Mesendoderm (in vitro differentiated cells): ENCODE measurements at regions not wholly inside any gene's neighbourhood (a gene's known extent, or its start where the extent isn't known, plus 50 kb on each side); places are given as distances from the start of the nearest gene placed in this dataset.

Source experiments
- DNase-seq: peaks from one replicate; pipeline ENCODE4 v3.0.0; 2013
- H2AK5ac ChIP-seq: 2 replicates; pipeline ENCODE4 v1.6.1; 2013; ENCODE audit warnings: low read length, inconsistent platforms
- H2BK120ac ChIP-seq: 2 replicates; pipeline ENCODE4 v1.6.1; 2013; ENCODE audit warnings: low read depth, mild to moderate bottlenecking, low read length, moderate library complexity, mixed read lengths
- H2BK15ac ChIP-seq: replicated peaks from 2 replicates; pipeline ENCODE4 v1.6.1; 2013; ENCODE audit warnings: low read depth, mild to moderate bottlenecking, moderate library complexity
- H2BK5ac ChIP-seq: 2 replicates; pipeline ENCODE4 v1.6.1; 2013; ENCODE audit warnings: low read length, inconsistent platforms
- H3K18ac ChIP-seq: 2 replicates; pipeline ENCODE4 v1.6.1; 2013; ENCODE audit warnings: mild to moderate bottlenecking, low read length, mixed read lengths
- H3K23ac ChIP-seq: one replicate; pipeline ENCODE4 v1.6.1; 2013; ENCODE audit warnings: low read length
- H3K27ac ChIP-seq: 2 replicates; pipeline ENCODE4 v1.5.1; 2013; ENCODE audit warnings: low read depth, mild to moderate bottlenecking, inconsistent platforms, low read length, moderate library complexity
- H3K27me3 ChIP-seq: 2 replicates; pipeline ENCODE4 v1.6.1; 2013; ENCODE audit warnings: low read length, control low read depth, mild to moderate bottlenecking, inconsistent platforms; ENCODE audit not compliant: insufficient read depth, poor library complexity
- H3K36me3 ChIP-seq: 2 replicates; pipeline ENCODE4 v1.6.1; 2013; ENCODE audit warnings: low read length, inconsistent platforms; ENCODE audit not compliant: control insufficient read depth, insufficient read depth
- H3K4ac ChIP-seq: one replicate; pipeline ENCODE4 v1.6.1; 2013; ENCODE audit warnings: low read depth, mild to moderate bottlenecking, low read length, moderate library complexity
- H3K4me1 ChIP-seq: 2 replicates; pipeline ENCODE4 v1.6.1; 2013; ENCODE audit warnings: low read depth, low read length, inconsistent platforms; ENCODE audit not compliant: control insufficient read depth
- H3K4me2 ChIP-seq: 2 replicates; pipeline ENCODE4 v1.6.1; 2013; ENCODE audit warnings: low read length
- H3K4me3 ChIP-seq: 2 replicates; pipeline ENCODE4 v1.5.1; 2013; ENCODE audit warnings: mild to moderate bottlenecking, low read length
- H3K56ac ChIP-seq: one replicate; pipeline ENCODE4 v1.6.1; 2013; ENCODE audit warnings: low read length
- H3K79me1 ChIP-seq: 2 replicates; pipeline ENCODE4 v1.6.1; 2013; ENCODE audit warnings: low read length, inconsistent platforms
- H3K79me2 ChIP-seq: 2 replicates; pipeline ENCODE4 v1.6.1; 2013; ENCODE audit warnings: mild to moderate bottlenecking, low read length; ENCODE audit not compliant: control insufficient read depth, insufficient read depth
- H3K9ac ChIP-seq: 2 replicates; pipeline ENCODE4 v1.6.1; 2013; ENCODE audit warnings: low read length, inconsistent platforms
- H4K5ac ChIP-seq: one replicate; pipeline ENCODE4 v1.6.1; 2013; ENCODE audit warnings: low read length
- H4K8ac ChIP-seq: one replicate; pipeline ENCODE4 v1.6.1; 2013; ENCODE audit warnings: low read depth, mild to moderate bottlenecking, control low read depth, low read length, moderate library complexity
- WGBS: extraction: QIAGEN DNeasy Blood & Tissue Kit; methylation state at CpG from one replicate; pipeline ENCODE4 v1.1.7; 2013; ENCODE audit warnings: low lambda C conversion rate, missing lambda C conversion rate; ENCODE audit not compliant: insufficient coverage; ENCODE audit errors: extremely low coverage; 5-methylcytosine and 5-hydroxymethylcytosine counted together

DNA sequence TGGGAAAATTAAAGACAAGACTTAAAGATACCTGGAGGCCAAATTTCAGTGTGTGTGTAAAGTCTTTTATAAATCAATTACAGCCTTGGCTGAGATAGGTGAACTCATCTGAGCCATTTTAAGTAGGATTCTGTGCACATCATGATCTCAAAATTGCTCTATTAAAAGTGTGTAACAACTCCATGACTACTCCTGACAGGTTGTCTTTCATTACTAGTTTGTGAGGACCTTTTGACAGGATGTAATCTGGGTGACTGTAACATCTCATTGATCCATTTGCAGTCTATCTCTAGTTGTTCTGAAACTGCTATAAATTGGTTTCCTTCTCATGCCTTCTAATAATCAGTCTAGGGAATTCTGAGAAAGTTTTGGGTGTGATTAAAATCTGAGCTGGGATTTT lies 753.3 kb downstream of the SLITRK5 start:
- Histone ChIP-seq H3K18ac (no peak overlapping the region), H3K4me1 (no peaks in the 10 kb centered on the region), H3K23ac (no peak overlapping the region), H2BK120ac (no peak overlapping the region), H3K27ac (no peak overlapping the region), H3K27me3 (no peaks in the 10 kb centered on the region), H3K79me1 (no peaks in the 10 kb centered on the region), H3K36me3 (no peaks in the 10 kb centered on the region), H3K4me3 (no peak overlapping the region), H2AK5ac (no peak overlapping the region), H4K5ac (no peak overlapping the region), H2BK5ac (no peak overlapping the region), H2BK15ac (no peak overlapping the region), H3K56ac (no peak overlapping the region), H4K8ac (no peak overlapping the region), H3K4ac (no peak overlapping the region), H3K79me2 (no peaks in the 10 kb centered on the region), H3K9ac (no peak overlapping the region), H3K4me2 (no peak overlapping the region)
- no peak for DNase-seq

DNA sequence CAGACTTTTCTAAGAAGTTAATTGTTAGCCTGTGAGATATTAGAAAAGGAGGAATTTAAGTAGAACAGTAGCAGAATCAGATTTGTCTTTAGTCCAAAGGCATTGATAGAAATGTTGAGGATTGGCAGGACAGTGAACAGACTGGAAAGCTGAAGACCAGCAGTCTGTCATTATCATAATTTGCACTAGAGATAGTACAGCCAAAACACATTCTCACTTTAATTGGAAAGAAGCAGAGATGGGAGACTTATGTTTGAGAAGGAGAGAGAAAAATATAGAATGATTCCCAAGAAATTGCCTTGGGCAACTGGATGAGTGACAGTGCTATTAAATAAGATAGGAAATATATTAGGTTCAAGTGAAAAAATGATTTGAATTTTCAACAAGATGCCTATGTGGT lies 755.5 kb downstream of the SLITRK5 start:
- no peak overlapping the region for H3K27ac ChIP-seq
- DNase-seq = no peak
- H3K4me3 ChIP-seq = no peak overlapping the region
- H4K8ac ChIP-seq = no peak overlapping the region
- H3K23ac ChIP-seq = no peak overlapping the region
- H3K36me3 ChIP-seq = no peaks in the 10 kb centered on the region
- no peak overlapping the region for H3K56ac ChIP-seq
- H3K79me2 ChIP-seq = no peaks in the 10 kb centered on the region
- no peak overlapping the region for H3K4ac ChIP-seq
- no peak overlapping the region for H3K9ac ChIP-seq
- H4K5ac ChIP-seq = no peak overlapping the region
- H2AK5ac ChIP-seq = no peak overlapping the region
- no peaks in the 10 kb centered on the region for H3K4me1 ChIP-seq
- H3K18ac ChIP-seq = no peak overlapping the region
- H3K79me1 ChIP-seq = no peaks in the 10 kb centered on the region
- H2BK15ac ChIP-seq = no peak overlapping the region
- no peak overlapping the region for H2BK5ac ChIP-seq
- no peak overlapping the region for H3K4me2 ChIP-seq
- no peak overlapping the region for H2BK120ac ChIP-seq
- H3K27me3 ChIP-seq = no peaks in the 10 kb centered on the region

DNA sequence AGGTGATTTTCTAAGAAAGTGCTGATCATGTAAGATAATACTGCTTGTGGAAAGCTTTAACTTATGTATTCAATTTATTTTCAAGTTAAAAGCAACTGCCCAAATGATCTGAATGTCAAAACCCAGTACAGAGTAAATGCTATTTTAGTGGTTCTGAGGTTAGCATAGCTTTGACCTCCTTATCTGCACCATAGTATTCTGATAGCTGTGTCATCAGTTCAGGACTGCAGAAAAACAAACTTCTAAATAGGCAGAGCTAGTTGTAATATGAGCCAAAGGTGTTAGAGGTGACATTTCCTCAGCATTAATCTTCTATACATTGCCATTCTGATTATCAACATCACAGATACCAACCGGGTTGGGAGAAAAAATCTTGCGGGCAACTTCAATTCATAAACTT lies 758.7 kb downstream of the SLITRK5 start:
- Histone ChIP-seq H2BK120ac (no peak overlapping the region), H3K4me1 (no peaks in the 10 kb centered on the region), H3K9ac (no peak overlapping the region), H2BK5ac (no peak overlapping the region), H3K18ac (no peak overlapping the region), H2BK15ac (no peak overlapping the region), H3K79me1 (no peaks in the 10 kb centered on the region), H2AK5ac (no peak overlapping the region), H4K8ac (no peak overlapping the region), H4K5ac (no peak overlapping the region), H3K4me2 (no peak overlapping the region), H3K27ac (no peak overlapping the region), H3K56ac (no peak overlapping the region), H3K79me2 (no peaks in the 10 kb centered on the region), H3K4ac (no peak overlapping the region), H3K27me3 (no peaks in the 10 kb centered on the region), H3K36me3 (no peaks in the 10 kb centered on the region), H3K4me3 (no peak overlapping the region), H3K23ac (no peak overlapping the region)
- DNase-seq = no peak
- WGBS = no CpG with 5 or more reads among the region's 2 CpGs

DNA sequence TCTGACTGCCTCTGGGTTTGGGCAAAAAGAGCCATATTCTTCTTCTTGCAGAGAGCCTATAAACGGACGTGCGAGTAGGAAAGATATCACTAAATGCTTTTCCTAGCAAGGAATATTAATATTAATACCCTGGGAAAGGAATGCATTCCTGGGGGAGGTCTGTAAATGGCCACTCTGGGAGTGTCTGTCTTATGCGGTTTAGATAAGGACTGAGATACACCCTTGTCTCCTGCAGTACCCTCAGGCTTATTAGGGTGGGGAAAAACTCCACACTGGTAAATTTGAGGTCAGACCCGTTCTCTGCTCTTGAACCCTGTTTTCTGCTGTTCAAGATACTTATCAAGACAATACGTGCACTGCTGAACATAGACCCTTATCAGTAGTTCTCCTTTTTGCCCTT lies 763.8 kb downstream of the SLITRK5 start:
- WGBS = no CpG with 5 or more reads among the region's 6 CpGs
- no peak overlapping the region for H4K5ac ChIP-seq

DNA sequence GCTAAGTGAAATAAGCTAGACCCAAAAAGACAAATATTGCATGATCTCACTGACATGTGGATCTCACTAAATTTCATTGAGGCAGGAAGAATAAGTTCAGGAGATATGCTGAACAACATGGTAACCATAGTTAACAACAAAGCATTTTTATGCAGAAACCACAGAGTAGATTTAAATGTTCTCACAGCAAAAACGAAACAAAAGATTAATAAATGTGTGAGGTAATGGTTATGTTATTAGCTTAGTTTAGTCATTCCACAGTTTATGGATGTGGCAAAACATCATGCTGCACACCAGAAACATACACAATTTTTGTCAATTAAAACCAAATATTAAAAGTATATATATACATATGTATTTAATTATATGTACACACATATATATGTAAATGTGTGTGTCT lies 765.8 kb downstream of the SLITRK5 start:
- H4K8ac ChIP-seq = no peak overlapping the region
- H3K4ac ChIP-seq = no peak overlapping the region
- H3K27me3 ChIP-seq = no peaks in the 10 kb centered on the region
- H4K5ac ChIP-seq = no peak overlapping the region
- no peak for DNase-seq
- H3K56ac ChIP-seq = no peak overlapping the region
- WGBS = no CpG with 5 or more reads among the region's 1 CpG
- H2BK5ac ChIP-seq = no peak overlapping the region
- no peak overlapping the region for H2AK5ac ChIP-seq
- no peak overlapping the region for H3K4me2 ChIP-seq
- no peak overlapping the region for H3K23ac ChIP-seq
- H3K79me2 ChIP-seq = no peaks in the 10 kb centered on the region
- H3K27ac ChIP-seq = no peak overlapping the region
- H3K79me1 ChIP-seq = no peaks in the 10 kb centered on the region
- no peak overlapping the region for H3K18ac ChIP-seq
- H2BK120ac ChIP-seq = no peak overlapping the region
- no peak overlapping the region for H3K4me3 ChIP-seq
- no peak overlapping the region for H2BK15ac ChIP-seq
- no peak overlapping the region for H3K9ac ChIP-seq
- no peaks in the 10 kb centered on the region for H3K4me1 ChIP-seq
- no peaks in the 10 kb centered on the region for H3K36me3 ChIP-seq

More for the DNA sequence above, 763.8 kb downstream of the SLITRK5 start:
- Histone ChIP-seq H4K8ac (no peak overlapping the region), H3K4ac (no peak overlapping the region), H3K79me1 (no peaks in the 10 kb centered on the region), H3K4me2 (no peak overlapping the region), H3K4me1 (no peaks in the 10 kb centered on the region), H2BK15ac (no peak overlapping the region), H3K27me3 (no peaks in the 10 kb centered on the region), H3K36me3 (no peaks in the 10 kb centered on the region), H3K23ac (no peak overlapping the region), H3K18ac (no peak overlapping the region), H3K9ac (no peak overlapping the region), H3K79me2 (no peaks in the 10 kb centered on the region), H2BK120ac (no peak overlapping the region), H3K56ac (no peak overlapping the region), H2AK5ac (no peak overlapping the region), H2BK5ac (no peak overlapping the region), H3K4me3 (no peak overlapping the region), H3K27ac (no peak overlapping the region)
- DNase-seq = peak; percentile 1

DNA sequence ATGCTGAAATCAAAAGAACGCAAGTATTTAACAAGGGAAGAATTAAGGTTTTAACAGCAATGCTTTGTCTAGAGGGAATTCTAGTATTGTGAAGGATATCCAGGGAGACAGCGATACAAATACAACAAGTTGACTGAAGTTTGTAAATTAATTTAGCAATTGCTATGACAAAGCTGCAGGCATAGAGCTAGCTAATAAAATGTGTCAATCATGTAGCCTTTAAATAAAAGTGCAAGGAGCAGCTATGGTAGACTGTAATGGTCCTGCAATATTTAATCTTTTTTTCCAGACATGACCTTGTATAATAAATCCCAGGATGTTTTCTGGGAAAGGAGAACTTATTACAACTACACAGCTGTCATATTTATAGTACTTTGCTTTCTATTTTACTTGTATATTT lies 779.3 kb downstream of the SLITRK5 start:
- no peaks in the 10 kb centered on the region for H3K79me2 ChIP-seq
- H3K4ac ChIP-seq = no peak overlapping the region
- no peaks in the 10 kb centered on the region for H3K79me1 ChIP-seq
- H3K27ac ChIP-seq = no peak overlapping the region
- H3K4me3 ChIP-seq = no peak overlapping the region
- H4K5ac ChIP-seq = no peak overlapping the region
- no peak overlapping the region for H3K56ac ChIP-seq
- no CpG with 5 or more reads among the region's 2 CpGs for WGBS
- H3K9ac ChIP-seq = no peak overlapping the region
- no peak for DNase-seq
- no peak overlapping the region for H4K8ac ChIP-seq
- no peak overlapping the region for H2AK5ac ChIP-seq
- no peak overlapping the region for H3K23ac ChIP-seq
- no peak overlapping the region for H2BK5ac ChIP-seq
- H3K36me3 ChIP-seq = no peaks in the 10 kb centered on the region
- H3K18ac ChIP-seq = no peak overlapping the region
- H2BK15ac ChIP-seq = no peak overlapping the region
- no peak overlapping the region for H3K4me2 ChIP-seq
- no peak overlapping the region for H2BK120ac ChIP-seq
- no peaks in the 10 kb centered on the region for H3K4me1 ChIP-seq
- H3K27me3 ChIP-seq = no peaks in the 10 kb centered on the region
